GM12872 (cell line): ENCODE measurements at regions not wholly inside any gene's neighbourhood (a gene's known extent, or its start where the extent isn't known, plus 50 kb on each side); places are given as distances from the start of the nearest gene placed in this dataset.

Source experiments
- CTCF ChIP-seq: IDR thresholded peaks from 3 replicates; pipeline ENCODE4 v1.5.1; 2011; ENCODE audit warnings: low read depth, mild to moderate bottlenecking, low read length, moderate library complexity; ENCODE audit not compliant: insufficient read depth

DNA sequence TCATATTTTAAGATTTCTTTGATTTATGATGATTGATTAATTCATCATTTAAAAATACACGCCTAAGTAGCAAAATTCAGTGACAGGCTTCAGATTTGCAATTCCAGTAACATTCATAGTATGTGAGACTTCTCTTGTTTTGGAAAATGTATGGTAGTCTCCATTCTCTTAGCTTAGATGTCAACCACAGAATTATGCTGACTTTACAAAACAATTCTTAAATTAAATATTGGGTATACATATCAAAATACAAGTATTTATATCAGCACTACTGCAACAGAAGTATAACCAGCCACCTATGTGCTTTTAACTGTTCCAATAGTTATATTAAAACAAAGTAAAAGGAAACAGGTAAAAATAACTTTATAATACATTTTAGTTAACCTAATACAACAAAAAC, 1328.6 kb upstream of the ADGRL2 start:
- TF ChIP-seq CTCF, result no peak

DNA sequence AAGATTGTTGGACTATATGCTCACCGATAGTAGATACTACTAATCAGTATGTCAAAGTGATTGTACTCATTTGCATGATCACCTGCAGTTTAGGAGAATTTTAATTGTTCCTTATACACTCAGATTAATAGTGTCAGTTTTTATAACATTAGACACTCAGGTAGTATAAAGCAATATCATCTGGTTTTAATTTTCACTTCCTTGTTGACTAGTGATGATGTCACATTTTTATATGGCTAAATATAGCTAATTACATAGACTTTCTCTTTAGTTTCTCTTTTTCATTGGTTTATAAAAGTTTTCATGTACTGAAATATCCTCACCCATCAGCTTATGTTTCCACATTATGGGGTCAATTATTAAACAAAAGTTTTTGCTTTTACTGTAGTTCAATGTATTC, 1332.4 kb upstream of the ADGRL2 start:
- TF ChIP-seq CTCF, result no peak

DNA sequence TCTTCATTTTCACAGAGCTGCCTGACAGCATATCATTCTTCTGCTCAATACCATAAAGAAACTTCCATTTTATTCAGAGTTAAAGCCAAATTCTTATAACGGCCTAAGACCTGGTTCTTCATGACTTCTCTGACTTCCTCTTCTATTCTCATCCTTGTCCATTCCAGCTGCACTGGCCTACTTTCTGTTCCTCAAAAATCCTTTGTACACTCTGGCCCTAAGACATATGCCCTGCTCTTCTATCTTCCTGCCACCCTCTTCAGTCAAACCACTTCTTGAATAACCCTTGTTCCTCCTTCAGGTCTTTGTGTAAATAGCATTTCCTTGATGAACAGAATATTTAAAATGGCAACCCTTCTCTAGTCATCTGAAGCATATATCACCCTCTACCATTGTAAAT, 1338.7 kb upstream of the ADGRL2 start:
- TF ChIP-seq CTCF, result no peak

DNA sequence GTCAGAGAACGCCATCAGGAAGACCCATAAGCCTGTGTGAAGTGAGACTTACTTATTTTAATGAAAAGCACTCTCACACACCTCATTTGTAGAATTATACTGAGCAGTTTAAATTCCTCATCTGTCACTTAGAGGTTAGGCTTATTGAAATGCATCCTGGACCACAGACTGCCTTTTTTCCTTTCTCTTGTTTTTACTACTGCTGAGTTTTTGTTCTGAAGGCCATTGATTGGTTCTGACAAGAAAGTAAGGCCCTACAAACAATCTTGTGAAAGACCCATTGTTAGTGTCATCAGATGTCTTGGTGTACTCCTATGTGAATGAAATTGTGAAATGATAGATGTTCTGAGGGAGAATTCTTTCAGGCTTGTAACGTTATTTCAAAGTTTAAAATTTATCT, 1343.3 kb upstream of the ADGRL2 start:
- no peak for TF ChIP-seq CTCF

DNA sequence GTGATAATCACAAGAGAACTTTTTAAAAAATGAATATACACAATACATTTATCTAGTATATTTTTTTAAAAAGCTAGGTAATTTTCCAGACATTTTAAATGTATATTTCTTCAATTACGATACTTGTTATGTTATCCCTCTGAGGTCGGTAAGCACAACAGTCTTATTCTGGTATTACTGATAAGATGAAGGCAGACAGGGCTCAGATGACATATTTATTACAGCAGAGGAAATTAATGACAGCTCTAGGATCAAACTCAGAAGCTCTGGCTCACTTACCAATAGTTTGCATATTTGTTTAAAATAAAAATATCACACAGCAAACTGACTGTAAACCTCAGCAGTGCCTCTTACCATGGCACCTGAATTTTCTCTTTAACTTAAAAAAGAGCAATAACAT, 1347.0 kb upstream of the ADGRL2 start:
- TF ChIP-seq CTCF, result no peak

DNA sequence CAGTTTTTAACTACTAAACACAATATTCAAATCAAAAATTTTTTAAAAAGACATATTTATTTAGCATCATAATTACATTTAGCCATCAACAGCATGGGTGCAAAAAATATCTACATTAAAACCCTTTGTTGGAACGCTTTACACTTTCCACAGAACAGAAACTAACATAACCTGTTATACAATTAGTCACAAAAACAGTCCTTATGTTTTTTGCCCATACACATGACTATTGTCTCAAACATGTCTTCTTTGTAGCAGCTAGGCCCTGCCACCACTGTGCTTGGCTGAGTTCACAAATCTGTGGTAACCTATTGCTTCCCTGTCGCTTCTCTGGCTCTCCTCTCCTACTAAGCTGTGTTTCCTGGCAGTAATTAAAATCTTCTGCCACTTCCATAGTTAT, 1350.0 kb upstream of the ADGRL2 start:
- no peak for TF ChIP-seq CTCF

DNA sequence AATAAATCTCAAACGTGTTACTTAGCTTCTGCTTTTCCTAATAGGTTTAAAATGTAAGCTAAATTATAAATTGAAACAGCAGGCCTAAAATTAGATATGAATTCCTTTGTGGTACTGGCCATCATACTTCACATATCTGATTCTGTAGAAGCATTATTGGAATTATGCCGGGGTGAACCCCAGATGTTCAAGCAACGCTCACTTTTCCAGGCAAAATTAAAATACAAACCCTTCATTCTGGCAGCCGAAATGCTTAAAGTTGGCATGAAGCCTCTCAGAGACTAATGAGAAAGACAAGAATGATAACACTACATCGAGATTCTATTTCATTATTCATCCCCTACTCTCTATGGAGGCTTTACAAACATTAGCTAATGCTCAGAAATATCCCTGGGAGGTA, 1352.7 kb upstream of the ADGRL2 start:
- TF ChIP-seq CTCF, result no peak

- TF ChIP-seq CTCF, result no peak
These were observed 1353.2 kb upstream of the ADGRL2 start for GRCh38 chr1:80447526-80447925.
